UCSD-AML1 (cell line): ENCODE measurements at regions not wholly inside any gene's neighbourhood (a gene's known extent, or its start where the extent isn't known, plus 50 kb on each side); places are given as distances from the start of the nearest gene placed in this dataset.
"Not testable (repeated sequence)": the region's sequence is repeated elsewhere in the genome, so short reads cannot be mapped to it uniquely, and the experiment has no call there.

Source experiments
- DNase-seq: peaks from one replicate; lab custom pipeline; 2025; ENCODE audit not compliant: unreplicated experiment; lab: John Stamatoyannopoulos, UW

GRCh38 chr2:59754011-59754735 is 799.3 kb downstream of the BCL11A start:
- no peak for DNase-seq

- no peak for DNase-seq
These were observed 800.9 kb downstream of the BCL11A start for GRCh38 chr2:59752512-59752911.

DNA sequence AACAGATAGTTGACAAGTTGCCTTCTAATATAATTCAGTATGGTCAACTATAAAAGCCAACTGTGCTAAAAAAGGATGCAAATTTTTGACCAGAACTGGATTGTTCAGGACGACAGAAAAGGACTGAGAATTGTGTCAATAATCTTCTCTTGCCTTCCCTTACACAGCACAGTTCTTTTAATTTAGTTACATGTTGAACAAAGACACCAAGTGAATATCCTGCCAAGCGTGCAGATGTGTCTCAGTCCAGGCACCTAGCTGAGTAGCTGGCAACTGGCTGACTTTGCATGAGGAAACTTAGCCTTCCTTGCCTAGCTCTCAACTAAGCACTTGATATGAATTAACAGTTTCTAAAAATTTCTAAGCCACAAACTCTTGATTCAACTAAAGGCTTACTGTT is 801.4 kb downstream of the BCL11A start:
- no peak for DNase-seq

DNA sequence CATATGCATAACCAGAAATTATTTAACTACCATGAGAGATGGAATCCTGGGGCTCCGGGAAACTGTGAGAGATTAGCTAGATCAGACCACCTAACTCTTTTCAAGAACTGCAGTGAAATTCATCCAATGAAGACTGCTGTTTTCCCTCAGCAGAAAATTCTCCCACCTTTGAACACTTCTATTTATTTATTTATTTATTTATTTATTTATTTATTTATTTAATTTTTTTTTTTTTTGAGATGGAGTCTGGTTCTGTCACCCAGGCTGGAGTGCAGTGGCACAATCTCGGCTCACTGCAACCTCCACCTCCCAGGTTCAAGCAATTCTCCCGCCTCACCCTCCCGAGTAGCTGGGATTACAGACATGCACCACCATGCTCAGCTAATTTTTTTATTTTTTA is 802.2 kb downstream of the BCL11A start:
- DNase-seq: not testable (repeated sequence)

DNA sequence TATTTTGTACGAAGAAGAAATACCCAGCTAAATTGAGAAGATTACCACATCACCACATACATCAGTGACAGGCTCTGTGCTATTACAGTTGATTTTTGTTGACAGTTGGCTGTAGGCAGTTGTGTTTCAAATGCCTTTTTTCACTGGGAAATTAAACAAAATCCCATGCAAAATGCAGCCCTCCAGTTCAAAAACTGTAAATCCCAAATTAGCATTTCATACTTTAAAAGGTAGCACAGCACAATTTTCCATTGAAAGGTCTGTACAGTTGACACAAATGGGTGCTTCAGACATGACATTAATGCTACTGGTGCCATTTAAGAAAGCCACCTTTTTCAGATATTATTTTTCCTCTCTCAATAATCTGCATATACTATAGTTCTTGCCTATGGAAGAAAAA is 807.2 kb downstream of the BCL11A start:
- DNase-seq: no peak

- no peak for DNase-seq
These were observed 808.4 kb downstream of the BCL11A start for GRCh38 chr2:59745085-59745484.

- no peak for DNase-seq
These were observed 809.0 kb downstream of the BCL11A start for GRCh38 chr2:59744436-59744835.

GRCh38 chr2:59741840-59742239 is 811.6 kb downstream of the BCL11A start:
- no peak for DNase-seq

DNA sequence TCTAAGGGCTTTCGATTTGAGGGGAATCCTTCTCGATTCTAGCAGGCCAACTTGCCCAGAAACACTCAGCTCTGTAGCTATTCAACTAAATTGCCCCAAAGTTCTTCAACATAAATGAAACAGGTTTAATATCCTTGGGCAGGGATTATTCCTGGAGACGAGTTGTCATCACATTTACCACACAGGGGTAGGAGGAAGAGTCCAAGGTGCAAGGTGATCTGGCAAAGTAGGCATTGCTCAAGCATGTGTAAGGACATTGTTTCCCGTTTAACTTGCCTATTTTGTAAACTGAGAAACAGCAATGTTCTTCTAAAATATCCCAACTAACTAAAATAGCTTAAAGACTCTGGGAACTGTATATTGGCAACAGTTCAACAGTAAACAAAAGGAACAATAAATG is 814.3 kb downstream of the BCL11A start:
- no peak for DNase-seq

- DNase-seq: no peak
These were observed 816.2 kb downstream of the BCL11A start for GRCh38 chr2:59737299-59737698.

- DNase-seq: no peak
These were observed 818.7 kb downstream of the BCL11A start for GRCh38 chr2:59734743-59735142.

- no peak for DNase-seq
These were observed 819.5 kb downstream of the BCL11A start for GRCh38 chr2:59733970-59734369.

- no peak for DNase-seq
These were observed 819.9 kb downstream of the BCL11A start for GRCh38 chr2:59733567-59733930.

GRCh38 chr2:59732871-59733566 is 820.4 kb downstream of the BCL11A start:
- DNase-seq: no peak

- DNase-seq: no peak
These were observed 826.3 kb downstream of the BCL11A start for GRCh38 chr2:59727121-59727590.

GRCh38 chr2:59726228-59727120 is 827.0 kb downstream of the BCL11A start:
- no peak for DNase-seq

GRCh38 chr2:59724746-59725145 is 828.7 kb downstream of the BCL11A start:
- no peak for DNase-seq

DNA sequence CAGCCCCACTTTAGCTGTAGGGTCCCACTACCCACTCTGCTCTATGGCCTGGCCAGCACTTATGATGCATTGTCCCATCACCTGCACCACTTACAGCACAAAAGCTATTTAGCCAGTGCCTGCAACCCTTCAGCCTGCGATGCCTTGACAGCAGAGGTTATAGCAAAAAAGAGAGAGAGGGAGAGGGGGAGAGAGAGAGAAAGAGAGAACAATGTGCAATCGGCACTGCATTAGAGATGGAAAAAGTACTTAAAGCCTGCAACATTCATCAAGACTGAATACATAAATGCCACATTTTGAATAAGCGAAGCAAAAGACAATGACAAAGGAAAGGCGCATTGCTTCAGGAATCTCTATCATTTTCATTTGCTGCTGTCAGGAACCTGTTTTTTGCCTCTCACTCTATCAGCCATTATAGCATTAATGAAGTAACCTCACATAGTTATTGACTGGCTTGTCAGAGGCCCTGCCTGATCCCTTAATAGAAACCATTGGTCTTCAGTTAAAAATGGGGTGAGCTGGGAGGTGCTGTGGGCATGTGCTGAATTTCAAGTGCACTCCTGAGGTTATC is 833.1 kb downstream of the BCL11A start:
- no peak for DNase-seq

DNA sequence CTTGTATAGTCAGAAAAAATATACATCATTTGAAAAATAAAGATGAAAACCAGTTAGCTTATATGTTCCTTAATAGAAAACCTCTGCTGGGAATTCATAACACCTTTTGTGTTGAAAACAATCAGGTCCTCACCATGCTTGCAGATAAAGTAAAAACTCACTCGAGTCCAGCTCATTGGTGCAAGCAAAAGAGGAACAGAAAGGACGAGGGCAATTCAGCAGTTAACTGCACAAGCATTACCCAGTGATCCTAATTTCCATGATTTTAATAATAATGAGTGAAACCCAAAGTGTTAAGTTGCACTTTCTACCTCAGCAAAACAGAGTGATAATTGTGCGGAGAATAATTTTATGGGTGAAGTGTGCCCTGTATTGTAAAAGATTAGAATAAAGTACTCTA is 839.9 kb downstream of the BCL11A start:
- DNase-seq: no peak

GRCh38 chr2:59711121-59711520 is 842.3 kb downstream of the BCL11A start:
- no peak for DNase-seq

- DNase-seq: no peak
These were observed 846.7 kb downstream of the BCL11A start for GRCh38 chr2:59706729-59707128.
